ENCODE measurements at regions not wholly inside any gene's neighbourhood (a gene's known extent, or its start where the extent isn't known, plus 50 kb on each side); places are given as distances from the start of the nearest gene placed in this dataset.

DNA sequence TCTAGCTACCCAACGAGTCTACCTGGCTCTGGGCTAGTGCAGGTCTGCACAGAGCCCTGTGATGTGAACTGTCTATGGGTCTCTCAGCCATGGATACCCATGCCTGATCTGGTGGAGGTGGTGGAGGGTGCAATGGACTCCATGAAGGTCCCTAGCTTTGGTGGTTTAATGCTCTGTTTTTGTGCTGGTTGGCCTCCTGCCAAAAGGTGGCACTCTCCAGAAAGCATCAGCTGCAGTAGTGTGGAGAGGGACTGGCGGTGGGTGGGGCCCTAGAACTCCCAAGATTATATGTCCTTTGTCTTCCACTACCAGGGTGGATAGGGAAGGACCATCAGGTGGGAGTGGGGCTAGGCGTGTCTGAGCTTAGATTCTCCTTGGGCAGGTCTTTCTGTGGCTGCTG is 290.1 kb downstream of the AGTPBP1 start:
- no CpG with 5 or more reads among the region's 3 CpGs for WGBS, 2 donors (ENCODE audit: extremely low coverage in 2 of 2, insufficient read length in 2 of 2, insufficient replicate concordance in 1 of 2)
- Histone ChIP-seq H4K91ac (ENCODE audit: low read depth, low read length, poor library complexity) (no peak overlapping the region), H2AFZ (ENCODE audit: low read length) (no peak overlapping the region), H2BK12ac (ENCODE audit: low read length) (no peak overlapping the region), H3K18ac (ENCODE audit: low read length) (no peak overlapping the region), H3K36me3 (replicated peaks in 1 of 2; ENCODE audit: control insufficient read depth in 2 of 2, insufficient read depth in 2 of 2, low read length in 2 of 2) (no peaks in the 10 kb centered on the region), H2BK15ac (ENCODE audit: low read length) (no peak overlapping the region), H3K27ac (replicated peaks; ENCODE audit: low read length) (no peak overlapping the region), H3K4ac (ENCODE audit: low read length) (no peak overlapping the region), H3K9me3 (replicated peaks in 1 of 2; ENCODE audit: control insufficient read depth in 2 of 2, insufficient read depth in 1 of 2, low read depth in 1 of 2, low read length in 2 of 2) (peaks cover 0 to 4% of the 10 kb centered on the region in 2 donors), H3K4me1 (ENCODE audit: control insufficient read depth in 2 of 2, insufficient read depth in 1 of 2, low read depth in 1 of 2, low read length in 2 of 2) (no peaks in the 10 kb centered on the region), H3K27me3 (ENCODE audit: control insufficient read depth in 3 of 3, insufficient read depth in 3 of 3, low read depth in 1 of 3, low read length in 3 of 3) (no peaks in the 10 kb centered on the region), H3K79me1 (ENCODE audit: low read depth, low read length) (no peaks in the 10 kb centered on the region), H3K4me2 (ENCODE audit: insufficient read depth, low read length, poor library complexity, severe bottlenecking) (no peak overlapping the region), H2BK120ac (ENCODE audit: low read depth, low read length) (no peak overlapping the region), H3K9ac (ENCODE audit: low read depth, low read length, poor library complexity) (no peak overlapping the region), H2BK5ac (ENCODE audit: low read length) (no peak overlapping the region), H3K4me3 (ENCODE audit: low read length in 2 of 2) (no peak overlapping the region), H3K23ac (ENCODE audit: low read depth, low read length, poor library complexity) (no peak overlapping the region), H3K14ac (ENCODE audit: low read length) (no peak overlapping the region), H4K8ac (ENCODE audit: low read depth, low read length) (no peak overlapping the region), H2AK5ac (ENCODE audit: low read depth, low read length) (no peak overlapping the region)
- no peak for DNase-seq (ENCODE audit: low spot score)

DNA sequence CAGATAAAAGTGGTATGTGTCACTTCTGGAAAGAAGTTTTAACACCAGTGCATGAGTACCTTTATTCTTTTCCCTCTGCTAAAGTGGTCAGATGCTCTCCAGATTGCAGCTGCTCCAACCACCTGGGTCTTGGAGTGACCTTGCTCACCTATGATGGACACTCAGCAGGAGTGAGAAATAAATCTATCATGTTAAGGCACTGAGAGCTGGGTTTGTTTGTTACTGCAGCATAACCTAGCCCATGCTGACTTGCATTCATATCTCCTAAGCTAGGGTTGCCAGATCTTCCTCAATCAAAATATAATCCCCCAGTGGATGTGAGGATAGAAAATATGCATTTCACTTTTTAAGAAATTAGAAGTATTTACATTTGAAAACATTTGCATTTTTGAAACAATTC is 295.9 kb downstream of the AGTPBP1 start:
- Histone ChIP-seq H3K4me1 (ENCODE audit: control insufficient read depth in 2 of 2, insufficient read depth in 1 of 2, low read depth in 1 of 2, low read length in 2 of 2) (no peaks in the 10 kb centered on the region), H3K4ac (ENCODE audit: low read length) (no peak overlapping the region), H3K9me3 (replicated peaks in 1 of 2; ENCODE audit: control insufficient read depth in 2 of 2, insufficient read depth in 1 of 2, low read depth in 1 of 2, low read length in 2 of 2) (peaks cover 0 to 2% of the 10 kb centered on the region in 2 donors), H3K9ac (ENCODE audit: low read depth, low read length, poor library complexity) (no peak overlapping the region), H2AK5ac (ENCODE audit: low read depth, low read length) (no peak overlapping the region), H3K23ac (ENCODE audit: low read depth, low read length, poor library complexity) (no peak overlapping the region), H4K91ac (ENCODE audit: low read depth, low read length, poor library complexity) (no peak overlapping the region), H2BK5ac (ENCODE audit: low read length) (no peak overlapping the region), H2BK15ac (ENCODE audit: low read length) (no peak overlapping the region), H3K79me1 (ENCODE audit: low read depth, low read length) (no peaks in the 10 kb centered on the region), H3K4me2 (ENCODE audit: insufficient read depth, low read length, poor library complexity, severe bottlenecking) (no peak overlapping the region), H3K27me3 (ENCODE audit: control insufficient read depth in 3 of 3, insufficient read depth in 3 of 3, low read depth in 1 of 3, low read length in 3 of 3) (no peaks in the 10 kb centered on the region), H3K27ac (replicated peaks; ENCODE audit: low read length) (no peak overlapping the region), H4K8ac (ENCODE audit: low read depth, low read length) (no peak overlapping the region), H3K36me3 (replicated peaks in 1 of 2; ENCODE audit: control insufficient read depth in 2 of 2, insufficient read depth in 2 of 2, low read length in 2 of 2) (no peaks in the 10 kb centered on the region), H2AFZ (ENCODE audit: low read length) (no peak overlapping the region), H3K14ac (ENCODE audit: low read length) (no peak overlapping the region), H2BK12ac (ENCODE audit: low read length) (no peak overlapping the region), H3K18ac (ENCODE audit: low read length) (no peak overlapping the region), H3K4me3 (ENCODE audit: low read length in 2 of 2) (no peak overlapping the region), H2BK120ac (ENCODE audit: low read depth, low read length) (no peak overlapping the region)
- no peak for DNase-seq (ENCODE audit: low spot score)

DNA sequence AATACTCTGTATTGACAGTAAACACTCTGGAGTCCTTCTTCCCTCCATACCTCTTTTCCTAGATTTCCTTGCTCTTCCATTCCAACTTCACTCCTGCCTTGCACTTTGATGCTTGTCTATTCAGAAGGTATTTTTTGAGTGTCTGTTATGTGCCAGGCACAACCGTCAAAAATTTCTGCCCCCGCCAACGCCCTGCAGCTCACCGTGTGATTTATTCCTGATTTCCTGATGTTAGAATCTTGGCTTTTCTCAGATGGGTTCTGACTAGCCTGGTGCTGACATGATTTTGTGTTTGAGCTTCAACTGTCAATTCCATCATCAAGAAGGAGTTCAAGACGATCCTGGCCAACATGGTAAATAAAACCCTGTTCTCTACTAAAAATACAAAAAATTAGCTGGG is 297.5 kb downstream of the AGTPBP1 start:
- Histone ChIP-seq H4K91ac (ENCODE audit: low read depth, low read length, poor library complexity) (no peak overlapping the region), H3K79me1 (ENCODE audit: low read depth, low read length) (no peaks in the 10 kb centered on the region), H3K9me3 (replicated peaks in 1 of 2; ENCODE audit: control insufficient read depth in 2 of 2, insufficient read depth in 1 of 2, low read depth in 1 of 2, low read length in 2 of 2) (peaks cover 0 to 2% of the 10 kb centered on the region in 2 donors), H3K27ac (replicated peaks; ENCODE audit: low read length) (no peak overlapping the region), H3K4me2 (ENCODE audit: insufficient read depth, low read length, poor library complexity, severe bottlenecking) (no peak overlapping the region), H4K8ac (ENCODE audit: low read depth, low read length) (no peak overlapping the region), H2BK15ac (ENCODE audit: low read length) (no peak overlapping the region), H3K23ac (ENCODE audit: low read depth, low read length, poor library complexity) (no peak overlapping the region), H2AK5ac (ENCODE audit: low read depth, low read length) (no peak overlapping the region), H3K9ac (ENCODE audit: low read depth, low read length, poor library complexity) (no peak overlapping the region), H3K4me3 (ENCODE audit: low read length in 2 of 2) (no peak overlapping the region), H2BK12ac (ENCODE audit: low read length) (no peak overlapping the region), H3K36me3 (replicated peaks in 1 of 2; ENCODE audit: control insufficient read depth in 2 of 2, insufficient read depth in 2 of 2, low read length in 2 of 2) (no peaks in the 10 kb centered on the region), H2BK5ac (ENCODE audit: low read length) (no peak overlapping the region), H2BK120ac (ENCODE audit: low read depth, low read length) (no peak overlapping the region), H3K18ac (ENCODE audit: low read length) (no peak overlapping the region), H3K4me1 (ENCODE audit: control insufficient read depth in 2 of 2, insufficient read depth in 1 of 2, low read depth in 1 of 2, low read length in 2 of 2) (no peaks in the 10 kb centered on the region), H3K14ac (ENCODE audit: low read length) (no peak overlapping the region), H2AFZ (ENCODE audit: low read length) (no peak overlapping the region), H3K4ac (ENCODE audit: low read length) (no peak overlapping the region), H3K27me3 (ENCODE audit: control insufficient read depth in 3 of 3, insufficient read depth in 3 of 3, low read depth in 1 of 3, low read length in 3 of 3) (no peaks in the 10 kb centered on the region)
- no peak for DNase-seq (ENCODE audit: low spot score)
- WGBS, 2 donors (ENCODE audit: extremely low coverage in 2 of 2, insufficient read length in 2 of 2, insufficient replicate concordance in 1 of 2), result no CpG with 5 or more reads among the region's 5 CpGs

DNA sequence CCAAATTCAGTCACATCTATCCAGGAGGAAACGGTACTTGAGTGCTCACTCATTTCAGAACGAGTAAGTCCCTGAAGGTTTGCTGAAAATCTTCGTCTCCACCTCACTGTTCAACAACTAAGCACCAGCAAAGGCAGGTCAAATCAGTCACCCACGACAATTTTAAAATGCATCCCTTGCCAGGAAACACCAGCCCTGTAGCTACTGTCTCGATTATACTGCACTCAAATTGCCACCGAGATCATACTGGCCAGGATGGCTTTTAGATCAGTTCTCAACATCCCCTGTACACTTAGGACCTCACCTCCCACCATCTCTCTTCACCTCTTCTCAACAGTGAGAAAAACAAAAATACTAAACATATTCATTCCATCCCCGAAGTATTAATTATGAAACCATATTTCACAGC is 298.6 kb downstream of the AGTPBP1 start:
- WGBS, 2 donors (ENCODE audit: extremely low coverage in 2 of 2, insufficient read length in 2 of 2, insufficient replicate concordance in 1 of 2), result 100% methylated on average over 1 of the region's 7 CpGs; no CpG with 5 or more reads in 1 of the 2 donors
- Histone ChIP-seq H3K9me3 (replicated peaks in 1 of 2; ENCODE audit: control insufficient read depth in 2 of 2, insufficient read depth in 1 of 2, low read depth in 1 of 2, low read length in 2 of 2) (peaks cover 0 to 2% of the 10 kb centered on the region in 2 donors), H3K9ac (ENCODE audit: low read depth, low read length, poor library complexity) (no peak overlapping the region), H2BK15ac (ENCODE audit: low read length) (no peak overlapping the region), H4K91ac (ENCODE audit: low read depth, low read length, poor library complexity) (no peak overlapping the region), H3K27me3 (ENCODE audit: control insufficient read depth in 3 of 3, insufficient read depth in 3 of 3, low read depth in 1 of 3, low read length in 3 of 3) (no peaks in the 10 kb centered on the region), H3K27ac (replicated peaks; ENCODE audit: low read length) (no peak overlapping the region), H3K36me3 (replicated peaks in 1 of 2; ENCODE audit: control insufficient read depth in 2 of 2, insufficient read depth in 2 of 2, low read length in 2 of 2) (no peaks in the 10 kb centered on the region), H2AFZ (ENCODE audit: low read length) (no peak overlapping the region), H3K4me1 (ENCODE audit: control insufficient read depth in 2 of 2, insufficient read depth in 1 of 2, low read depth in 1 of 2, low read length in 2 of 2) (no peaks in the 10 kb centered on the region), H2AK5ac (ENCODE audit: low read depth, low read length) (no peak overlapping the region), H3K4ac (ENCODE audit: low read length) (no peak overlapping the region), H3K14ac (ENCODE audit: low read length) (no peak overlapping the region), H2BK12ac (ENCODE audit: low read length) (no peak overlapping the region), H3K4me2 (ENCODE audit: insufficient read depth, low read length, poor library complexity, severe bottlenecking) (no peak overlapping the region), H2BK120ac (ENCODE audit: low read depth, low read length) (no peak overlapping the region), H3K23ac (ENCODE audit: low read depth, low read length, poor library complexity) (no peak overlapping the region), H4K8ac (ENCODE audit: low read depth, low read length) (no peak overlapping the region), H3K79me1 (ENCODE audit: low read depth, low read length) (no peaks in the 10 kb centered on the region), H3K18ac (ENCODE audit: low read length) (no peak overlapping the region), H2BK5ac (ENCODE audit: low read length) (no peak overlapping the region), H3K4me3 (ENCODE audit: low read length in 2 of 2) (no peak overlapping the region)
- DNase-seq (ENCODE audit: low spot score), result no peak

Data from neuronal stem cell (in vitro differentiated cells).